H9 (cell line): ENCODE measurements at regions not wholly inside any gene's neighbourhood (a gene's known extent, or its start where the extent isn't known, plus 50 kb on each side); places are given as distances from the start of the nearest gene placed in this dataset.

ENCODE experiments used
- DNase-seq: peaks from one replicate; pipeline ENCODE4 v3.0.0-alpha.2; 2017
- H2AFZ ChIP-seq: one replicate; pipeline ENCODE4 v1.6.1; 2013; ENCODE audit warnings: mild to moderate bottlenecking, low read length, control low read depth, moderate library complexity
- H2AK5ac ChIP-seq: 2 replicates; pipeline ENCODE4 v1.6.1; 2013; ENCODE audit warnings: low read length, control low read depth, mixed read lengths; ENCODE audit not compliant: insufficient read length
- H2BK120ac ChIP-seq: one replicate; pipeline ENCODE4 v1.6.1; 2013; ENCODE audit warnings: low read depth, mild to moderate bottlenecking, low read length, control low read depth, inconsistent platforms; ENCODE audit not compliant: poor library complexity, severe bottlenecking
- H2BK12ac ChIP-seq: 2 replicates; pipeline ENCODE4 v1.6.1; 2013; ENCODE audit warnings: low read length, control low read depth, mixed read lengths, low read depth; ENCODE audit not compliant: insufficient read length
- H2BK15ac ChIP-seq: 2 replicates; pipeline ENCODE4 v1.6.1; 2013; ENCODE audit warnings: low read depth, low read length, control low read depth
- H2BK20ac ChIP-seq: one replicate; pipeline ENCODE4 v1.6.1; 2013; ENCODE audit warnings: low read depth, mild to moderate bottlenecking, low read length, control low read depth, inconsistent platforms; ENCODE audit not compliant: poor library complexity, severe bottlenecking
- H2BK5ac ChIP-seq: 2 replicates; pipeline ENCODE4 v1.6.1; 2013; ENCODE audit warnings: low read length, control low read depth, mixed read lengths; ENCODE audit not compliant: insufficient read length
- H3K14ac ChIP-seq: 2 replicates; pipeline ENCODE4 v1.6.1; 2013; ENCODE audit warnings: low read length, control low read depth; ENCODE audit not compliant: insufficient read depth
- H3K18ac ChIP-seq: 2 replicates; pipeline ENCODE4 v1.6.1; 2013; ENCODE audit warnings: low read depth, mild to moderate bottlenecking, mixed read lengths, low read length, control low read depth; ENCODE audit not compliant: insufficient read length
- H3K23ac ChIP-seq: 2 replicates; pipeline ENCODE4 v1.6.1; 2013; ENCODE audit warnings: low read length, control low read depth, mixed read lengths, low read depth; ENCODE audit not compliant: insufficient read length
- H3K23me2 ChIP-seq: 2 replicates; pipeline ENCODE4 v1.6.1; 2013; ENCODE audit warnings: low read depth, mild to moderate bottlenecking, mixed read lengths, low read length, control low read depth; ENCODE audit not compliant: insufficient read length, poor library complexity, severe bottlenecking
- H3K27ac ChIP-seq: 2 replicates; pipeline ENCODE4 v1.5.1; 2013; ENCODE audit warnings: low read length, control low read depth, mixed read lengths, low read depth; ENCODE audit not compliant: insufficient read length
- H3K27me3 ChIP-seq: 2 replicates; pipeline ENCODE4 v1.6.1; 2013; ENCODE audit warnings: low read length, control low read depth, inconsistent platforms; ENCODE audit not compliant: insufficient read depth
- H3K4ac ChIP-seq: 2 replicates; pipeline ENCODE4 v1.6.1; 2013; ENCODE audit warnings: low read depth, mild to moderate bottlenecking, control low read depth, inconsistent platforms, low read length, moderate library complexity
- H3K4me1 ChIP-seq: 2 replicates; pipeline ENCODE4 v1.6.1; 2013; ENCODE audit warnings: low read length, control low read depth, inconsistent platforms; ENCODE audit not compliant: insufficient read depth
- H3K4me2 ChIP-seq: 2 replicates; pipeline ENCODE4 v1.6.1; 2013; ENCODE audit warnings: low read length, control low read depth, mixed read lengths; ENCODE audit not compliant: insufficient read length, insufficient read depth
- H3K56ac ChIP-seq: 2 replicates; pipeline ENCODE4 v1.6.1; 2013; ENCODE audit warnings: low read depth, mild to moderate bottlenecking, mixed read lengths, low read length, control low read depth; ENCODE audit not compliant: insufficient read length
- H3K79me1 ChIP-seq: 2 replicates; pipeline ENCODE4 v1.6.1; 2013; ENCODE audit warnings: low read depth, mild to moderate bottlenecking, moderate library complexity, low read length, control low read depth, inconsistent platforms; ENCODE audit not compliant: insufficient read depth, poor library complexity, severe bottlenecking
- H3K79me2 ChIP-seq: 2 replicates; pipeline ENCODE4 v1.6.1; 2013; ENCODE audit warnings: low read length, control low read depth, inconsistent platforms; ENCODE audit not compliant: insufficient read depth
- H3K9ac ChIP-seq: 2 replicates; pipeline ENCODE4 v1.6.1; 2013; ENCODE audit warnings: low read length, control low read depth, mixed read lengths; ENCODE audit not compliant: insufficient read length; ENCODE audit errors: extremely low read depth
- H3K9me3 ChIP-seq: one replicate; pipeline ENCODE4 v1.6.1; 2013; ENCODE audit warnings: low read depth, low read length, inconsistent platforms; ENCODE audit not compliant: control insufficient read depth
- H3T11ph ChIP-seq: one replicate; pipeline ENCODE4 v1.6.1; 2013; ENCODE audit warnings: mild to moderate bottlenecking, low read length, control low read depth, inconsistent platforms
- H4K20me1 ChIP-seq: one replicate; pipeline ENCODE4 v1.6.1; 2013; ENCODE audit not compliant: control insufficient read depth, insufficient read length, insufficient read depth
- H4K5ac ChIP-seq: 2 replicates; pipeline ENCODE4 v1.6.1; 2013; ENCODE audit warnings: low read depth, mild to moderate bottlenecking, mixed read lengths, low read length, control low read depth; ENCODE audit not compliant: insufficient read length
- H4K8ac ChIP-seq: replicated peaks from 2 replicates; pipeline ENCODE4 v1.6.1; 2013; ENCODE audit warnings: low read length, control low read depth, mixed read lengths, low read depth; ENCODE audit not compliant: insufficient read length
- H4K91ac ChIP-seq: 2 replicates; pipeline ENCODE4 v1.6.1; 2013; ENCODE audit warnings: low read depth, mild to moderate bottlenecking, moderate library complexity, mixed read lengths, low read length, control low read depth; ENCODE audit not compliant: insufficient read length
- H3K27ac Mint-ChIP-seq, 3 experiments: 2 replicates in 2 of 3; 3 replicates in 1 of 3; pipeline ENCODE4 v1.8.0; 2020 to 2021; ENCODE audit warnings: mixed read lengths in 3 of 3, mild to moderate bottlenecking in 1 of 3, moderate library complexity in 1 of 3
- H3K27me3 Mint-ChIP-seq: 2 replicates; pipeline ENCODE4 v1.8.0; 2021; ENCODE audit warnings: low read depth, mild to moderate bottlenecking, moderate library complexity, mixed read lengths
- H3K36me3 Mint-ChIP-seq, 3 experiments: 2 replicates in 2 of 3; 3 replicates in 1 of 3; pipeline ENCODE4 v1.8.0; 2020 to 2021; ENCODE audit warnings: low read depth in 3 of 3, mixed read lengths in 3 of 3; ENCODE audit not compliant: insufficient read depth in 1 of 3
- H3K4me1 Mint-ChIP-seq, 2 experiments: 2 replicates each; pipeline ENCODE4 v1.8.0; 2020; ENCODE audit warnings: mixed read lengths in 2 of 2
- H3K4me3 Mint-ChIP-seq, 2 experiments: 2 replicates in 1 of 2; 3 replicates in 1 of 2; pipeline ENCODE4 v1.8.0; 2020 to 2021; ENCODE audit warnings: mild to moderate bottlenecking in 2 of 2, mixed read lengths in 2 of 2, moderate library complexity in 1 of 2
- H3K9me3 Mint-ChIP-seq, 2 experiments: 2 replicates in 1 of 2; 3 replicates in 1 of 2; pipeline ENCODE4 v1.8.0; 2020; ENCODE audit warnings: mild to moderate bottlenecking in 2 of 2, mixed read lengths in 2 of 2, moderate library complexity in 1 of 2
- CTCF ChIP-seq: fragments of 200-600 bp; sonication (generic); conservative IDR thresholded peaks from 3 replicates; pipeline ENCODE4 v1.8.0; 2021; ENCODE audit warnings: antibody characterized with exemption, mild to moderate bottlenecking
- WGBS: extraction: QIAGEN DNeasy Blood & Tissue Kit; methylation state at CpG from one replicate; pipeline ENCODE4 v1.1.7; 2013; ENCODE audit warnings: missing lambda C conversion rate, low lambda C conversion rate, mixed read lengths; ENCODE audit not compliant: insufficient read length; ENCODE audit errors: extremely low coverage; 5-methylcytosine and 5-hydroxymethylcytosine counted together

- Histone ChIP-seq H3K9me3 (no peaks in the 10 kb centered on the region), H4K8ac (no peak overlapping the region), H4K5ac (no peak overlapping the region), H2BK5ac (no peak overlapping the region), H3K14ac (no peak overlapping the region), H3K27me3 (no peaks in the 10 kb centered on the region), H4K20me1 (no peaks in the 10 kb centered on the region), H2BK20ac (no peak overlapping the region), H2AK5ac (no peak overlapping the region), H3K4me2 (no peak overlapping the region), H3K27ac (no peak overlapping the region), H3K4me1 (no peaks in the 10 kb centered on the region), H3K56ac (no peak overlapping the region), H2AFZ (no peak overlapping the region), H3T11ph (no peak overlapping the region), H3K9ac (no peak overlapping the region), H3K18ac (no peak overlapping the region), H3K23me2 (peaks cover 3% of the 10 kb centered on the region), H2BK120ac (no peak overlapping the region), H3K79me2 (no peaks in the 10 kb centered on the region), H2BK12ac (no peak overlapping the region), H3K23ac (no peak overlapping the region), H3K79me1 (no peaks in the 10 kb centered on the region), H3K4ac (no peak overlapping the region), H2BK15ac (no peak overlapping the region), H4K91ac (no peak overlapping the region)
- H3K9me3 Mint-ChIP-seq, result peaks cover 11 to 22% of the 10 kb centered on the region in 2 experiments
- H3K4me3 Mint-ChIP-seq, result no peak overlapping the region
- H3K36me3 Mint-ChIP-seq, result peaks cover 2 to 20% (median 5%) of the 10 kb centered on the region in 3 experiments
- TF ChIP-seq CTCF, result no peak
- H3K27me3 Mint-ChIP-seq, result no peaks in the 10 kb centered on the region; the same call in none of the 2 replicates
- DNase-seq, result no peak
- WGBS, result no CpG with 5 or more reads among the region's 2 CpGs
- no peak overlapping the region for H3K27ac Mint-ChIP-seq
- H3K4me1 Mint-ChIP-seq, result peaks cover 14 to 17% of the 10 kb centered on the region in 2 experiments
Observed at GRCh38 chr7:70872188-70872587, 259.8 kb upstream of the GALNT17 start.
